ENCODE measurements at regions not wholly inside any gene's neighbourhood (a gene's known extent, or its start where the extent isn't known, plus 50 kb on each side); places are given as distances from the start of the nearest gene placed in this dataset.

- intact Hi-C loops (cut with DNase I; ENCODE audit: low total_unique reads): no loop called here
- no peaks in the 10 kb centered on the region for H3K4me1 ChIP-seq
- no peaks in the 10 kb centered on the region for H3K27me3 ChIP-seq
- TF ChIP-seq, protein P1, sequence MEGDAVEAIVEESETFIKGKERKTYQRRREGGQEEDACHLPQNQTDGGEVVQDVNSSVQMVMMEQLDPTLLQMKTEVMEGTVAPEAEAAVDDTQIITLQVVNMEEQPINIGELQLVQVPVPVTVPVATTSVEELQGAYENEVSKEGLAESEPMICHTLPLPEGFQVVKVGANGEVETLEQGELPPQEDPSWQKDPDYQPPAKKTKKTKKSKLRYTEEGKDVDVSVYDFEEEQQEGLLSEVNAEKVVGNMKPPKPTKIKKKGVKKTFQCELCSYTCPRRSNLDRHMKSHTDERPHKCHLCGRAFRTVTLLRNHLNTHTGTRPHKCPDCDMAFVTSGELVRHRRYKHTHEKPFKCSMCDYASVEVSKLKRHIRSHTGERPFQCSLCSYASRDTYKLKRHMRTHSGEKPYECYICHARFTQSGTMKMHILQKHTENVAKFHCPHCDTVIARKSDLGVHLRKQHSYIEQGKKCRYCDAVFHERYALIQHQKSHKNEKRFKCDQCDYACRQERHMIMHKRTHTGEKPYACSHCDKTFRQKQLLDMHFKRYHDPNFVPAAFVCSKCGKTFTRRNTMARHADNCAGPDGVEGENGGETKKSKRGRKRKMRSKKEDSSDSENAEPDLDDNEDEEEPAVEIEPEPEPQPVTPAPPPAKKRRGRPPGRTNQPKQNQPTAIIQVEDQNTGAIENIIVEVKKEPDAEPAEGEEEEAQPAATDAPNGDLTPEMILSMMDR (IDR thresholded peaks at IDR 0.05): no peak
- no peak for DNase-seq
- H3K36me3 ChIP-seq: no peaks in the 10 kb centered on the region
- no peak overlapping the region for H3K27ac ChIP-seq
- no peaks in the 10 kb centered on the region for H3K9me3 ChIP-seq
- H3K4me3 ChIP-seq: no peak overlapping the region
Measured at GRCh38 chr10:44593952-44594351, 209.1 kb upstream of the CXCL12 start.

GRCh38 chr10:44607116-44607515 lies 222.2 kb upstream of the CXCL12 start:
- no peak overlapping the region for H3K4me3 ChIP-seq
- no peaks in the 10 kb centered on the region for H3K27me3 ChIP-seq
- no peak overlapping the region for H3K27ac ChIP-seq
- no peaks in the 10 kb centered on the region for H3K9me3 ChIP-seq
- TF ChIP-seq, protein P1 (IDR thresholded peaks at IDR 0.05): no peak
- no peak for TF ChIP-seq POLR2A (IDR thresholded peaks at IDR 0.05)
- DNase-seq: no peak
- H3K36me3 ChIP-seq: no peaks in the 10 kb centered on the region
- no peaks in the 10 kb centered on the region for H3K4me1 ChIP-seq
- intact Hi-C loops (cut with DNase I; ENCODE audit: low total_unique reads): no loop called here

DNA sequence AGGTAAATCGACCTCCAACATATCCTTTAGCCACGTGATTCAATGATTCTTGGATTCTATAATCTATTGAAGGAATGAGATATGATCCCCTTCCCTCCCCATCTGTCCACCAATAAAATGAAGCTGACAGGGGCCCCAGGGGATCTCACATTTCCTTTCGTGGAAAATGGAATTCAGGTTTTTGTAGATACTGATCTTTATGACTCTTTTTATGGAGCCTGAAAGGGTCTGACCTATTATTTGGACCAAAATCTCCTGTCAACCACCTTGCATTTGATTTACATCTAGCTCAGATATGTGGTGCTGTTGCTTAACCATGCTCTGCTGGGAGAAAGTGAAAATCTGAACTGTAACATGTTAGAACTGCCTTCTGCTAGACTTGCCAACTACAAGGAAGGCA lies 234.0 kb upstream of the CXCL12 start:
- Histone ChIP-seq H3K9me3 (no peaks in the 10 kb centered on the region), H3K27ac (peak overlapping the region; percentile 3 to 33), H3K27me3 (no peaks in the 10 kb centered on the region), H3K4me3 (no peak overlapping the region), H3K4me1 (peaks cover 0 to 5% of the 10 kb centered on the region in 2 donors), H3K36me3 (peaks cover 0 to under 1% of the 10 kb centered on the region in 2 donors)
- TF ChIP-seq, protein P1 (IDR thresholded peaks at IDR 0.05): no peak
- no peak for TF ChIP-seq POLR2A (IDR thresholded peaks at IDR 0.05)
- no peak for DNase-seq
- intact Hi-C loops (cut with DNase I; ENCODE audit: low total_unique reads): no loop called here

GRCh38 chr10:44619521-44619920 lies 234.6 kb upstream of the CXCL12 start:
- TF ChIP-seq POLR2A (IDR thresholded peaks at IDR 0.05): no peak
- TF ChIP-seq, protein P1 (IDR thresholded peaks at IDR 0.05): no peak
- DNase-seq: no peak
- Histone ChIP-seq H3K9me3 (no peaks in the 10 kb centered on the region), H3K4me3 (no peak overlapping the region), H3K4me1 (peaks cover 0 to 5% of the 10 kb centered on the region in 2 donors), H3K36me3 (no peaks in the 10 kb centered on the region), H3K27ac (peak overlapping the region in 1 of 2 donors; percentile 33), H3K27me3 (no peaks in the 10 kb centered on the region)
- intact Hi-C loops (cut with DNase I; ENCODE audit: low total_unique reads): no loop called here

DNA sequence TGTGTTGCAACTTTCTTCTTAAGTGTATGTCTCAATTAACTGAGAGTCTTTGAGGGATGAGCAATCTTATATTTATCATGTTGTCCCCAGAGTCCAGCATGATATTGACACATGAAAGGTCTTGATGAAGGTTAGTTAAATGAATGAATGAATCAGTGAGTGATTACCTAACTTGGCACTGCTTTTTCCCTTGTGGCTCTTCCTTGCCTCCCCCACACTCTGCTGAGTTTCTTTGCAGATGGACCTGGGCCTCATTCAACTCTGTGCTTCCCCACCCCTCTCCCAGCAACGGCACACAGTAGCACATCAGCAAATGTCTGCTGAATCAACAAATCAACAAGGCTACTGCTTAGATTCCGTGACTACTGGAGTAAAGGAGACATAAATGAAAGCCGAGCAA lies 235.1 kb upstream of the CXCL12 start:
- DNase-seq: no peak
- peaks cover 0 to 5% of the 10 kb centered on the region in 2 donors for H3K4me1 ChIP-seq
- H3K4me3 ChIP-seq: no peak overlapping the region
- H3K27me3 ChIP-seq: no peaks in the 10 kb centered on the region
- H3K36me3 ChIP-seq: no peaks in the 10 kb centered on the region
- intact Hi-C loops (cut with DNase I; ENCODE audit: low total_unique reads): no loop called here
- H3K27ac ChIP-seq: no peak overlapping the region
- TF ChIP-seq POLR2A (IDR thresholded peaks at IDR 0.05): no peak
- TF ChIP-seq, protein P1 (IDR thresholded peaks at IDR 0.05): no peak
- H3K9me3 ChIP-seq: no peaks in the 10 kb centered on the region

All from uterus (tissue), 3 donors.